ENCODE measurements at regions not wholly inside any gene's neighbourhood (a gene's known extent, or its start where the extent isn't known, plus 50 kb on each side); places are given as distances from the start of the nearest gene placed in this dataset.

- CTCF ChIA-PET = no interaction called here
- H3K4me3 ChIP-seq = no peak overlapping the region
- no peak overlapping the region for H3K4me2 ChIP-seq
- TF ChIP-seq HES2 (IDR thresholded peaks at IDR 0.05) = no peak
- no peak for TF ChIP-seq KDM1A (IDR thresholded peaks at IDR 0.05; ENCODE audit: low read depth)
- no peak for TF ChIP-seq FOSB (CRISPR knock-in tag; IDR thresholded peaks at IDR 0.05)
- TF ChIP-seq TFCP2L1 (CRISPR knock-in tag; IDR thresholded peaks at IDR 0.05) = no peak
- no peak for TF ChIP-seq RFX5 (IDR thresholded peaks at IDR 0.05)
- TF ChIP-seq TP53 (CRISPR knock-in tag; IDR thresholded peaks at IDR 0.05) = no peak
- TF ChIP-seq FOSL2 (IDR thresholded peaks at IDR 0.05) = no peak
- no peak for TF ChIP-seq FOSL2 (CRISPR knock-in tag; IDR thresholded peaks at IDR 0.05)
- TF ChIP-seq MAZ (IDR thresholded peaks at IDR 0.05; ENCODE audit: borderline replicate concordance, low read depth, low read length) = no peak
- TF ChIP-seq RNF2 (IDR thresholded peaks at IDR 0.05; ENCODE audit: borderline replicate concordance, low read depth) = no peak
- no peak for TF ChIP-seq KDM5A (IDR thresholded peaks at IDR 0.05)
- no peak for TF ChIP-seq ELK1 (IDR thresholded peaks at IDR 0.05; ENCODE audit: low read depth, low read length)
- TF ChIP-seq ATOH8 (CRISPR knock-in tag; IDR thresholded peaks at IDR 0.05; ENCODE audit: low read depth) = no peak
- TF ChIP-seq HEYL (CRISPR knock-in tag; IDR thresholded peaks at IDR 0.05) = no peak
- no peak for TF ChIP-seq CBX8 (IDR thresholded peaks at IDR 0.05)
- TF ChIP-seq RCOR1 (IDR thresholded peaks at IDR 0.05; ENCODE audit: low read depth, low read length) = no peak
- no peak for TF ChIP-seq RAD21 (conservative IDR thresholded peaks at IDR 0.05 in 1 of 2, IDR thresholded peaks at IDR 0.05 in 1 of 2)
- TF ChIP-seq FOXS1 (CRISPR knock-in tag; IDR thresholded peaks at IDR 0.05) = no peak
- TF ChIP-seq HOXB5 (CRISPR knock-in tag; IDR thresholded peaks at IDR 0.05) = no peak
- H3K27ac ChIP-seq = no peak overlapping the region
- ATAC-seq (no peak), FAIRE-seq (no peak), DNase-seq (ENCODE audit: low read depth in 1 of 2, low spot score in 1 of 2) (no peak)
- no peaks in the 10 kb centered on the region for H3K9me3 ChIP-seq
- no peaks in the 10 kb centered on the region for H3K4me1 ChIP-seq
- 90% methylated on average over 3 of the region's 3 CpGs for WGBS (ENCODE audit: missing lambda C conversion rate)
- POLR2A ChIA-PET = no interaction called here
Measured at GRCh38 chr1:113245252-113245651, 145.1 kb upstream of the MAGI3 start.

GRCh38 chr1:113246929-113247328, 143.4 kb upstream of the MAGI3 start:
- ATAC-seq = no peak
- DNase-seq (ENCODE audit: low read depth in 1 of 2, low spot score in 1 of 2) = no peak
- Histone ChIP-seq H3K4me3 (no peak overlapping the region), H3K4me1 (no peaks in the 10 kb centered on the region), H3K9me3 (no peaks in the 10 kb centered on the region), H3K27ac (no peak overlapping the region), H3K4me2 (no peak overlapping the region)
- ChIA-PET POLR2A (no interaction called here), CTCF (no interaction called here)
- no peak for TF ChIP-seq ZC3H11A (IDR thresholded peaks at IDR 0.05)
- TF ChIP-seq RNF2 (IDR thresholded peaks at IDR 0.05; ENCODE audit: borderline replicate concordance, low read depth) = no peak
- TF ChIP-seq CHD4 (IDR thresholded peaks at IDR 0.05; ENCODE audit: borderline replicate concordance) = no peak
- no peak for TF ChIP-seq CTCF (IDR thresholded peaks at IDR 0.05)
- TF ChIP-seq JUNB (IDR thresholded peaks at IDR 0.05) = no peak
- TF ChIP-seq ELK1 (IDR thresholded peaks at IDR 0.05; ENCODE audit: low read depth, low read length) = no peak
- no peak for TF ChIP-seq RCOR1 (IDR thresholded peaks at IDR 0.05; ENCODE audit: low read depth, low read length)
- no peak for TF ChIP-seq JUN (IDR thresholded peaks at IDR 0.05)
- TF ChIP-seq E2F6 (IDR thresholded peaks at IDR 0.05; ENCODE audit: borderline replicate concordance, low read depth) = no peak
- no peak for TF ChIP-seq PHF8 (IDR thresholded peaks at IDR 0.05; ENCODE audit: borderline replicate concordance, low read depth)
- no peak for TF ChIP-seq EP300 (IDR thresholded peaks at IDR 0.05)
- no peak for TF ChIP-seq SREBF2 (IDR thresholded peaks at IDR 0.05)
- TF ChIP-seq RARB (CRISPR knock-in tag; IDR thresholded peaks at IDR 0.05) = no peak
- TF ChIP-seq POLR2A (IDR thresholded peaks at IDR 0.05; ENCODE audit: low read length) = no peak
- TF ChIP-seq HES2 (IDR thresholded peaks at IDR 0.05) = no peak
- TF ChIP-seq ZNF302 (CRISPR knock-in tag; IDR thresholded peaks at IDR 0.05) = no peak
- no peak for TF ChIP-seq NFE2L2 (conservative IDR thresholded peaks at IDR 0.05; ENCODE audit: low read length)
- TF ChIP-seq FOSB (CRISPR knock-in tag; IDR thresholded peaks at IDR 0.05) = no peak
- WGBS (ENCODE audit: missing lambda C conversion rate) = 75% methylated on average over 3 of the region's 3 CpGs
- FAIRE-seq = no peak
